HK-2 (cell line): ENCODE measurements at regions not wholly inside any gene's neighbourhood (a gene's known extent, or its start where the extent isn't known, plus 50 kb on each side); places are given as distances from the start of the nearest gene placed in this dataset.
"Not testable (repeated sequence)": the region's sequence is repeated elsewhere in the genome, so short reads cannot be mapped to it uniquely, and the experiment has no call there.

ENCODE experiments used
- DNase-seq: peaks from one replicate; pipeline ENCODE4 v3.0.0-alpha.2; 2018; ENCODE audit not compliant: unreplicated experiment

- no peak for DNase-seq
Measured at GRCh38 chr13:90448466-90449037, 898.9 kb upstream of the MIR17HG start.

GRCh38 chr13:90453342-90453741 lies 894.1 kb upstream of the MIR17HG start:
- no peak for DNase-seq

DNA sequence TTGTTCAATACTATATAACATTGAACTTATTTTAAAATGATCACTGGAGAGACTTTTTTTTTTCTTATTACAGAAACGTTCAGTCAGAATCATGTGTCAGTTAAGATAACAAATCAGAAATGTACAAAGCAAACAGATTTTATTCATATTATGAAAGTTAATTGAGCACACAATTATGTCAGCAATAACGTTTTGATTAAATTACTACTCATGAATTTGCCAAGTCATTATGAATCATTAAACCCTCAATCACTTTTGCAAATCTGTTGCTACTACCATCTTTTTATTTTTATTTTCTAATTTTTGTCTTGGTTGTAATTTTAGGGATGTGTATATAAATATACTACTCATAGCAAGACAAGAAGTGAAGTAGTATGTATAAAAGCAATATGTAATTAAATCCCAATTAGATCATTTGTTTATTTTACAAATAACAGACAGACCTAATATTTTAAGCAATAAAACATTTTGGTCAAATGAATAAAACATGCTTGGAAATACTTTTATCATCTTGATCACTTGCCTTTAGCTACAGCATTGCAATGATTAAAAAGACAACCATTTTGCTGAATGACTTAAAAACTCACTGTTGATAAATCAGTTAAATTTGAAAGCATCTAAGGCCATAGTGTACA lies 893.4 kb upstream of the MIR17HG start:
- DNase-seq, result no peak

- DNase-seq, result no peak
Measured at GRCh38 chr13:90455067-90455466, 892.4 kb upstream of the MIR17HG start.

DNA sequence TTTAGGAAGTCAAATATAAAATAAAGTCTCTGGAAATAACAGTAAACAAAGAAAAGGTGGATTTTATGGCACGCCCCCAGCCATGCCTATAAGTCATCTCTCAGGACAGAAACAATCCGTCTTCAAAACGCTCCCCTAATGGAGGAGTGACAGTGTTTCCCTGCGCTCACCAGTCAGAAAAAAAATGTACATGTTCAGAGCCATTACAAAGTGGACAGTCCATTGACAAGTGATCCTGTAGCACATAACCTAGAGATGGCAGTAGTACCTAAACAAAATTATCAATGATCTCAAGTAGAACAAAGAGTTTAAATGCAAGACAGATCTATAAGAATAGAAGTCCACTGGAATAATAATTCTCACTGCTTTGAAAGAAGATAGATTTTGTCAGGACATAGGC lies 891.7 kb upstream of the MIR17HG start:
- DNase-seq, result no peak

- no peak for DNase-seq
Measured at GRCh38 chr13:90461398-90461797, 886.1 kb upstream of the MIR17HG start.

- DNase-seq, result no peak
Measured at GRCh38 chr13:90477216-90477615, 870.3 kb upstream of the MIR17HG start.

GRCh38 chr13:90483906-90484305 lies 863.6 kb upstream of the MIR17HG start:
- no peak for DNase-seq

- DNase-seq, result no peak
Measured at GRCh38 chr13:90485436-90485835, 862.1 kb upstream of the MIR17HG start.

GRCh38 chr13:90492872-90493271 lies 854.6 kb upstream of the MIR17HG start:
- no peak for DNase-seq

- DNase-seq, result no peak
Measured at GRCh38 chr13:90493667-90494066, 853.8 kb upstream of the MIR17HG start.

DNA sequence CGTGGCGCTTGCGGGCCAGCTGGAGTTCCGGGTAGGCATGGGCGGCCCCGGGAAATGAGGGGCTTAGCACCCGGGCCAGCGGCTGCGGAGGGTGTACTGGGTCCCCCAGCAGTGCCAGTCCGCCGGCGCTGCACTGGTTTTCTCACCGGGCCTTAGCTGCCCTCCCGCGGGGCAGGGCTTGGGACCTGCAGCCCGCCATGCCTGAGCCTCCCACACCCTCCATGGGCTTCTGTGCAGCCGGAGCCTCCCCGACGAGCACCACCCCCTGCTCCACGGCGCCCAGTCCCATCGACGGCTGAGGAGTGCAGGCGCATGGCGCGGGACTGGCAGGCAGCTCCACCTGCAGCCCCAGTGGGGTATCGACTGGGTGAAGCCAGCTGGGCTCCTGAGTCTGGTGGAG lies 852.6 kb upstream of the MIR17HG start:
- DNase-seq, result not testable (repeated sequence)

DNA sequence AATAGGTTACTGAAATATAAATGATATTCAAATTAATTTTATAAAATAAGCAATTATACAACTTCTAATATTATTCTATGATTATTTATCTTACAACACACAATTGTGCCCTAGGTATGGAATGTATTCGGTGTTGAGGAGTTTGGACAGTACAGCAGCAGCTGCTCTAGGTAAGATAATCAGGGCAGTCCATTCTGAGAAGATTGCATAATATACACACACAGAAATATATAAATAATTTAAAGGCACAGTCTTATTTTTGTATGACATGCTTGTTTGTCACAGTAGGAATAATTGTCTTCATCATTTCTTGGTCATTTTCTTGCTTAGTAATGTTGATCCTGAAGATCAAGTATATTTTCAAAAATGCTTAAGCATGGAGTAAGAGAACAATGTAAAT lies 849.4 kb upstream of the MIR17HG start:
- no peak for DNase-seq

GRCh38 chr13:90498816-90499215 lies 848.7 kb upstream of the MIR17HG start:
- no peak for DNase-seq

GRCh38 chr13:90500569-90500968 lies 846.9 kb upstream of the MIR17HG start:
- DNase-seq, result no peak

DNA sequence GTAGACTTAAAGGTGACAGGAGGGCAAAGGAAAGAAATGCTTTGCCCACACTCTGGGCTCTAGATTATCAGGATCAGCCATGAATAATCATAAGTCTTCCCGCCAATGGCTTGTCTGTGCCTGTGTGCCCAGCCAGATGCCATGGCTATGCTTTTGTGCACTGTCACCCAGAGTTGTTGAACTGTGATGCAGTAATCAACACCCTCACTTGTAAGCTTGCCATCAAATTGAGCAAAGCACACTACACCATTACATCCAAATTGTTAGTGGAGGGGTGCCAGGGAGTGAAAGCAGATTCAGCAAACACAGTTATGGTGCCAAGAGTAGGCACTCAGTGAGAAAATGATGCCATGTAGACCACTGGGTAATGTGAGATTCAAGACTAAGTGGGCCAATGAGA lies 845.3 kb upstream of the MIR17HG start:
- no peak for DNase-seq

DNA sequence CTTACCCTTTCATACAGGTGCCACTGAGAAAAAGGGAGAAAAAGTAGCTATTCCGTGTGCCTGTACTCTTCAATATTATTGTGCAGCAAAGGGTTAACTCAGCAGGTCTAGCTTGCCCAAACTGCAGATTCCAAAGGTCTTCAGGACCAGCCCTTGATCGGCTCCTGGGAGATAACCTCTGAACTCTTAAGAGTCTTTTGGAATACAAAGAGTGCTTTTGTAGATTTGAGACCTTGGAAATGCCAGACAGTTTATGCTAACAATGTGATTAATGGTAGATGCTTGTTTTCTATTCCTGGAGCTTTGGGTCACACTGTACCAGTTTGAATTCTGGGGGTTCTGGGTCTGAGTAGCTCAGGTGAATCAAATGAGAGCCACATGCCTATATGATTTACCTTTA lies 844.7 kb upstream of the MIR17HG start:
- DNase-seq, result no peak

GRCh38 chr13:90510319-90510718 lies 837.2 kb upstream of the MIR17HG start:
- DNase-seq, result no peak

DNA sequence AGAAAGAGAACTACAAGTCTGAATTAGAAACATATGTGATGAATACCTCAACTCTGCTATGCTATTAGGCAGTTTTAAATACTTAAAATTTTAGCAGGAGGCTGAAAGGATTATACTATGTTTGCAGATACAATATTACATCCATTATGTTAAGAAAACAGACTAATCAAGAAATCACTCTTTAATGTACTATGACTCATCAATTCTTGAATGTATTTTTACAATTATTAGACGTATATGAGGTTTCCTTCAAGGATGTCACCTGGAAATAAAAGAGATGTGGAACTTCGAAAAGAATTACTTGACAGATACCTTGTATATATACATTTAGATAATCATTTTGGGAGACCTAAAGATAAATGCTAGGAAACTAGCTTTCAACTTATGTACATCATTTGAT lies 835.6 kb upstream of the MIR17HG start:
- DNase-seq, result no peak

DNA sequence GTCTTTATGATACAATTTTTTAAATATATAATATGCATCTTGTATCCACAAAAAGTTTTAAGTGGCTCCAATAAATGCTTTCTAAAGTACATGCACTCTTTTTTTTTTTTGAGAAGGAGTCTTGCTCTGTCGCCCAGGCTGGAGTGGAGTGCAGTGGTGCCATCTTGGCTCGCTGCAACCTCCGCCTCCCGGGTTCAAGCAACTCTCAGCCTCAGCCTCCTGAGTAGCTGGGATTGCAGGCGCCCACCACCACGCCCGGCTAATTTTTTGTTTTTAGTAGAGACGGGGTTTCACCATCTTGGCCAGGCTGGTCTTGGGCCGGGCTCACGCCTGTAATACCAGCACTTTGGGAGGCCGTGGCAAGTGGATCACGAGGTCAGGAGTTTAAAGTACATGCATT lies 832.8 kb upstream of the MIR17HG start:
- DNase-seq, result not testable (repeated sequence)

DNA sequence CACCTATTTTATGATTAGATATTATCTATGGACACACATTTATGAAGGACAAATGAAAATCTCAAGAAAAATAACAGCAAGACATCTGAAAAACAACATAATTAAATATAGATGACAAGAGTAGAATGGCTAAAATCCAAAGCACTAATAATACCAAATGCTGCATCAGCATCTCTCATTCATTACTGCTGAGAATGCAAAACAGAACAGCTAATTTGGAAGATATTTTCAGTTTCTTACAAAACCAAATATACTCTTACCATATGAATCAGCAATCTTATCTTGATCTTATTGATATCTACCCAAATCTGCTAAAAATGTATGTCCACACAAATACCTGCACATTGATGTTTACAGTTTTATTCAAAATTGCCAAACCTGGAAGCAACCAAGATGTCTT lies 829.1 kb upstream of the MIR17HG start:
- DNase-seq, result no peak

DNA sequence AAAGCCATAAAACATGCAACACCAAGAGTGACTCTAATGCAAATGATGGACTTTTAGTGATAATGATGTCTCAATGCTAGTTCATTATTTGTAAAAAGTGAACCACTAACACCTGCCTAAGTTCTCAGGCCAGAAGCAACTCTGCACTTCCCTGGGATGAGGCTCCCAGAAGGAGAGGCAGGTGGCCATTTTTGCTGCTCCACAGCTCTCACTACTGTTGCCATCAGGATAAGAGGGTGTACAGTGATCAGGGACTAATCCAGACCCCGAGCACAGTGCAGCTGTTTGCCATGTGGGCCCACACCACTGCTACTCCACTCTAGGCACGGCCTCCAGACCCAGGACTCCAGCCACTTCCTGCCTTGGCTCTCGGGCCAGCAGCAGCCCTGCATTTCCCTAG lies 828.3 kb upstream of the MIR17HG start:
- no peak for DNase-seq

- no peak for DNase-seq
Measured at GRCh38 chr13:90526711-90527110, 820.8 kb upstream of the MIR17HG start.

- DNase-seq, result no peak
Measured at GRCh38 chr13:90531744-90532143, 815.7 kb upstream of the MIR17HG start.
